IMR-90 (cell line): ENCODE measurements at regions not wholly inside any gene's neighbourhood (a gene's known extent, or its start where the extent isn't known, plus 50 kb on each side); places are given as distances from the start of the nearest gene placed in this dataset.

Source experiments
- ATAC-seq: fragments of 200-7000 bp; cut with Tn5 transposase; 2 replicates; pipeline ENCODE4 v1.9.1; 2020; ENCODE audit warnings: low read depth, mild to moderate bottlenecking, moderate library complexity
- BruUV-seq: library from RNA; stranded (reverse); fragments of 400-500 nt; replicated peaks from 2 replicates; lab custom pipeline; 2021; lab: Mats Ljungman, UMichigan
- CTCF ChIA-PET: fragments of 300-600 bp; formaldehyde crosslinking; extraction: SDS; loops from one replicate; lab custom pipeline; 2021; ENCODE audit warnings: antibody characterized with exemption; lab: Yijun Ruan, JAX
- POLR2A ChIA-PET: fragments of 300-600 bp; sonication (Branson Sonifier 250); formaldehyde crosslinking; loops from one replicate; lab custom pipeline; 2022; ENCODE audit warnings: antibody characterized with exemption; ENCODE audit not compliant: unreplicated experiment; lab: Charles Lee
- DNase-seq: peaks from one replicate; pipeline ENCODE4 v3.0.0; 2013
- H2AFZ ChIP-seq: replicated peaks from 2 replicates; pipeline ENCODE3; 2013; ENCODE audit warnings: low read length, mild to moderate bottlenecking; ENCODE audit not compliant: poor library complexity
- H2AK5ac ChIP-seq: 2 replicates; pipeline ENCODE4 v1.6.1; 2013; ENCODE audit warnings: low read depth, low read length, inconsistent platforms
- H2AK9ac ChIP-seq: replicated peaks from 2 replicates; pipeline ENCODE3; 2013; ENCODE audit warnings: mild to moderate bottlenecking, low read depth, low read length, moderate library complexity; ENCODE audit not compliant: poor library complexity
- H2BK120ac ChIP-seq: 2 replicates; pipeline ENCODE4 v1.6.1; 2013; ENCODE audit warnings: low read depth, low read length, inconsistent platforms
- H2BK15ac ChIP-seq: 3 replicates; pipeline ENCODE4 v1.6.1; 2013; ENCODE audit warnings: low read depth, low read length, inconsistent platforms
- H2BK20ac ChIP-seq: 2 replicates; pipeline ENCODE4 v1.6.1; 2013; ENCODE audit warnings: low read depth, mild to moderate bottlenecking, inconsistent platforms, low read length, moderate library complexity
- H2BK5ac ChIP-seq: 2 replicates; pipeline ENCODE4 v1.6.1; 2013; ENCODE audit warnings: mild to moderate bottlenecking, low read depth, low read length, inconsistent platforms; ENCODE audit not compliant: poor library complexity, severe bottlenecking
- H3K14ac ChIP-seq: replicated peaks from 2 replicates; pipeline ENCODE4 v1.6.1; 2013; ENCODE audit warnings: low read depth, low read length, inconsistent platforms
- H3K18ac ChIP-seq: 2 replicates; pipeline ENCODE4 v1.6.1; 2013; ENCODE audit warnings: low read depth, low read length, control low read depth
- H3K23ac ChIP-seq: 2 replicates; pipeline ENCODE4 v1.6.1; 2013; ENCODE audit warnings: low read depth, low read length, inconsistent platforms
- H3K27ac ChIP-seq: 2 replicates; pipeline ENCODE4 v1.5.1; 2013; ENCODE audit warnings: mild to moderate bottlenecking, control low read depth, low read length; ENCODE audit not compliant: insufficient read depth
- H3K27me3 ChIP-seq: 2 replicates; pipeline ENCODE4 v1.6.1; 2013; ENCODE audit warnings: low read length; ENCODE audit not compliant: control insufficient read depth, insufficient read depth
- H3K36me3 ChIP-seq: 2 replicates; pipeline ENCODE4 v1.6.1; 2013; ENCODE audit warnings: low read length, mixed read lengths; ENCODE audit not compliant: control insufficient read depth, insufficient read depth
- H3K4ac ChIP-seq: 2 replicates; pipeline ENCODE4 v1.6.1; 2013; ENCODE audit warnings: low read depth, low read length, inconsistent platforms
- H3K4me1 ChIP-seq: 2 replicates; pipeline ENCODE4 v1.6.1; 2013; ENCODE audit warnings: low read length, mixed read lengths; ENCODE audit not compliant: control insufficient read depth, insufficient read depth
- H3K4me2 ChIP-seq: 2 replicates; pipeline ENCODE4 v1.6.1; 2013; ENCODE audit warnings: low read depth, mild to moderate bottlenecking, control low read depth, low read length, moderate library complexity
- H3K4me3 ChIP-seq: 2 replicates; pipeline ENCODE4 v1.5.1; 2013; ENCODE audit warnings: low read depth, mild to moderate bottlenecking, control low read depth, low read length, moderate library complexity; ENCODE audit not compliant: insufficient read depth
- H3K56ac ChIP-seq: 2 replicates; pipeline ENCODE4 v1.6.1; 2013; ENCODE audit warnings: low read length, inconsistent platforms; ENCODE audit not compliant: insufficient read depth; ENCODE audit errors: extremely low read depth
- H3K79me1 ChIP-seq, 2 experiments: 2 replicates each; pipeline ENCODE4 v1.6.1; 2013; ENCODE audit warnings: low read length in 2 of 2, inconsistent platforms in 1 of 2, low read depth in 1 of 2
- H3K9ac ChIP-seq: 2 replicates; pipeline ENCODE4 v1.6.1; 2013; ENCODE audit warnings: low read depth, low read length, control low read depth
- H3K9me1 ChIP-seq: 2 replicates; pipeline ENCODE4 v1.6.1; 2013; ENCODE audit warnings: low read length, inconsistent platforms; ENCODE audit not compliant: insufficient read depth
- H3K9me3 ChIP-seq: 2 replicates; pipeline ENCODE4 v1.6.1; 2013; ENCODE audit warnings: low read length; ENCODE audit not compliant: control insufficient read depth, insufficient read depth
- H4K20me1 ChIP-seq: 2 replicates; pipeline ENCODE4 v1.6.1; 2013; ENCODE audit warnings: low read length, inconsistent platforms; ENCODE audit not compliant: insufficient read depth
- H4K5ac ChIP-seq: 2 replicates; pipeline ENCODE4 v1.6.1; 2013; ENCODE audit warnings: mild to moderate bottlenecking, low read depth, low read length, control low read depth
- H4K8ac ChIP-seq, 2 experiments: 2 replicates each; pipeline ENCODE4 v1.6.1; 2013; ENCODE audit warnings: low read depth in 2 of 2, low read length in 2 of 2, control low read depth in 1 of 2, inconsistent platforms in 1 of 2
- H4K91ac ChIP-seq: 2 replicates; pipeline ENCODE4 v1.6.1; 2013; ENCODE audit warnings: low read depth, low read length, inconsistent platforms; ENCODE audit not compliant: insufficient read depth
- CEBPB ChIP-seq: IDR thresholded peaks from 2 replicates; pipeline ENCODE4 v1.6.1; 2012; ENCODE audit warnings: low read depth, low read length, improper control_type of control experiment
- CHD1 ChIP-seq: IDR thresholded peaks from 2 replicates; pipeline ENCODE4 v1.6.1; 2012; ENCODE audit warnings: low read depth, low read length, improper control_type of control experiment
- RCOR1 ChIP-seq: IDR thresholded peaks from 2 replicates; pipeline ENCODE4 v1.6.1; 2012; ENCODE audit warnings: mild to moderate bottlenecking, low read length, improper control_type of control experiment; ENCODE audit not compliant: insufficient replicate concordance
- RFX5 ChIP-seq: IDR thresholded peaks from 2 replicates; pipeline ENCODE4 v1.8.0; 2012; ENCODE audit warnings: low read depth, mild to moderate bottlenecking, low read length, moderate library complexity
- WGBS, 2 experiments: methylation state at CpG; one replicate each; pipeline versions ENCODE4 v1.1.5 to v1.1.7; 2013; ENCODE audit warnings: missing lambda C conversion rate in 2 of 2; ENCODE audit not compliant: insufficient read length in 1 of 2; ENCODE audit errors: extremely low coverage in 2 of 2; 5-methylcytosine and 5-hydroxymethylcytosine counted together
- dilution Hi-C: fragments of 300-500 bp; cut with HindIII; formaldehyde crosslinking; loops from one replicate; pipeline ENCODE4 v1.14.3; 2018; ENCODE audit warnings: low sequenced_read_pairs; ENCODE audit not compliant: unreplicated experiment
- in situ Hi-C: fragments of 300-500 bp; cut with MboI; formaldehyde crosslinking; loops from 3 replicates; pipeline ENCODE4 v1.14.3; 2019; ENCODE audit warnings: low sequenced_read_pairs, inconsistent platforms, mixed read lengths
- intact Hi-C: fragments of 100-400 bp; cut with micrococcal nuclease; formaldehyde crosslinking; loops from 2 replicates; pipeline ENCODE4 v1.10.0; 2022
- TF ChIP-seq, protein P1 (sequence below): conservative IDR thresholded peaks from 2 replicates; pipeline ENCODE4 v1.5.1; 2012; ENCODE audit warnings: mild to moderate bottlenecking, low read depth, low read length, improper control_type of control experiment

- intact Hi-C loops = no loop called here
- no peak overlapping the region for H4K8ac ChIP-seq
- DNase-seq = no peak
Observed at GRCh38 chr9:103991698-103992097, 102.4 kb upstream of the SMC2 start.

More at GRCh38 chr9:103991698-103992097, 102.4 kb upstream of the SMC2 start:
- Histone ChIP-seq H3K27ac (no peak overlapping the region), H3K18ac (no peak overlapping the region), H3K4me2 (no peak overlapping the region), H3K4ac (no peak overlapping the region), H3K4me3 (no peak overlapping the region), H3K56ac (no peak overlapping the region), H2AK5ac (no peak overlapping the region), H3K23ac (no peak overlapping the region), H4K20me1 (no peaks in the 10 kb centered on the region), H3K27me3 (no peaks in the 10 kb centered on the region), H2BK5ac (no peak overlapping the region), H4K5ac (no peak overlapping the region), H2BK15ac (no peak overlapping the region), H2AK9ac (no peak overlapping the region), H3K4me1 (no peaks in the 10 kb centered on the region), H3K9me1 (no peaks in the 10 kb centered on the region), H2BK20ac (no peak overlapping the region), H3K14ac (no peak overlapping the region), H3K9me3 (no peaks in the 10 kb centered on the region), H3K36me3 (no peaks in the 10 kb centered on the region), H3K79me1 (no peaks in the 10 kb centered on the region), H2AFZ (no peak overlapping the region), H3K9ac (no peak overlapping the region), H4K91ac (no peak overlapping the region), H2BK120ac (no peak overlapping the region)
- ChIA-PET CTCF (no interaction called here), POLR2A (no interaction called here)
- dilution Hi-C loops (no loop called here), in situ Hi-C loops (no loop called here)
- TF ChIP-seq RFX5 = no peak
- TF ChIP-seq, protein P1, sequence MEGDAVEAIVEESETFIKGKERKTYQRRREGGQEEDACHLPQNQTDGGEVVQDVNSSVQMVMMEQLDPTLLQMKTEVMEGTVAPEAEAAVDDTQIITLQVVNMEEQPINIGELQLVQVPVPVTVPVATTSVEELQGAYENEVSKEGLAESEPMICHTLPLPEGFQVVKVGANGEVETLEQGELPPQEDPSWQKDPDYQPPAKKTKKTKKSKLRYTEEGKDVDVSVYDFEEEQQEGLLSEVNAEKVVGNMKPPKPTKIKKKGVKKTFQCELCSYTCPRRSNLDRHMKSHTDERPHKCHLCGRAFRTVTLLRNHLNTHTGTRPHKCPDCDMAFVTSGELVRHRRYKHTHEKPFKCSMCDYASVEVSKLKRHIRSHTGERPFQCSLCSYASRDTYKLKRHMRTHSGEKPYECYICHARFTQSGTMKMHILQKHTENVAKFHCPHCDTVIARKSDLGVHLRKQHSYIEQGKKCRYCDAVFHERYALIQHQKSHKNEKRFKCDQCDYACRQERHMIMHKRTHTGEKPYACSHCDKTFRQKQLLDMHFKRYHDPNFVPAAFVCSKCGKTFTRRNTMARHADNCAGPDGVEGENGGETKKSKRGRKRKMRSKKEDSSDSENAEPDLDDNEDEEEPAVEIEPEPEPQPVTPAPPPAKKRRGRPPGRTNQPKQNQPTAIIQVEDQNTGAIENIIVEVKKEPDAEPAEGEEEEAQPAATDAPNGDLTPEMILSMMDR = no peak
- TF ChIP-seq RCOR1 = no peak
- TF ChIP-seq CEBPB = no peak
- no peak for TF ChIP-seq CHD1
- BruUV-seq = no TSS peak
- WGBS, 2 experiments = no CpG with 5 or more reads among the region's 1 CpG
- ATAC-seq = no peak
